ENCODE measurements at regions not wholly inside any gene's neighbourhood (a gene's known extent, or its start where the extent isn't known, plus 50 kb on each side); places are given as distances from the start of the nearest gene placed in this dataset.
"Not testable (repeated sequence)": the region's sequence is repeated elsewhere in the genome, so short reads cannot be mapped to it uniquely, and the experiment has no call there.

DNA sequence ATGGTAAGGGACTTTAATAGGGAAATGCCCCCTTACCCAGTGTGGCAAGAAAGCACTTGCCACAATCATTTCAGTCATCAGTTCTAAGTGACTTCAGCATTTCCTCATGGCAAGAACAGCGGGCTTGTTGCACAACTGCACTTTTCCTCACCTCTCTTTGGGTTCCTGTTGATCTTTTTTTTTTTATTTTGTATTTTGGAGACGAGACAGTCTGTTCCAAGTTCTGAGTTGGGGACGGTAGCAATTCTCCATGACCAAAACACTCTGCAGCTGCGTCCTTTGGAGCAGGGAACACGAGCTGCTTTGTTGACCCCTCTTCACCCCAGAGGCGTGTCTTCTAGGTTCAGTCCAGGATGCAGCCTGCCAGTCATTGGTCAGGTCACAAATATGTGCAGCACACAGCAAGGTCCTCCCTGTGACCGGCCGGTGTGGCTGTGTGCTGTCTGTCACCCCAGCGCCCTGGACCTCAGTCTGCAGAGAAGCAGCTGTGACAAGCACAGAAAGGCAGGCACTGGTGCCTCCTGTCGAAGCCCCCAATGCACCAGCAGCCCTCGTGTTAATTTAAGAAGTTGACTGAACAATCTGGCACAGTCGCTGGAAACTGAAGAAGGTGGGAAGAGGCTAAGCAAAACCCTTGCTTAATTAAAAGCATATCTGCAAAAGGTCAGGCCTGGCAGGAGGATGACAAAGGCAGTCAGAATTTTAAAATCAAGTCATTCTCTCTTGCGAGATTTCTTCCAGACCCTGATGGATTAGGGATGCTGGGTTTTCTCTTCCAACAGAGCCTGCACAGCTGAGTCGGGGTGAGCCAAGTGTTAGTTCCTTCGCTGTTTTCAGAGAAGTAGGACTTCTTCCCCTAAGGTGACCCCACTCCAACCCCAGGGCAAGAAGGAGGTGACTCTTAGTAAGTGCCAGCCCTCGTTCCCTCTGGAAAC, 96.7 kb upstream of the COPS8 start:
- no peak for DNase-seq (ENCODE audit: low spot score)

DNA sequence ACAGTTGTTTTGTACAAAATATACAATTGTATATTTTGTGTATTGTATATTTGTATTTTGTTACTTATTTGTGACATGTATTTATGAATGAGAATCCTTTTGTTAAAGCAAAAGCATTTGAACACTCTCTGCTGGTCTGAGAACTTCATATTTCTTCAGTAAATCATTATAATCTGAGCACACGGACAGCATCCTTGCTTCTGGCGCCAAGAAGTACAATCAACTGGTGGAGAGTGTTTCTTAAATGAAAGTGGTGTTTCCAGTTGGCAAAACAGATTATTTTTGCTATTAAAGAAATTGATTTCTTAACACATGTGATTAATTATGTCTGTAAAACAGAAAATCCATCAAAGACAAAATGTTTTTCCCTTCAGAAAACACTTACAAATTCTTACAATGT, 95.1 kb upstream of the COPS8 start:
- no peak for DNase-seq (ENCODE audit: low spot score)

DNA sequence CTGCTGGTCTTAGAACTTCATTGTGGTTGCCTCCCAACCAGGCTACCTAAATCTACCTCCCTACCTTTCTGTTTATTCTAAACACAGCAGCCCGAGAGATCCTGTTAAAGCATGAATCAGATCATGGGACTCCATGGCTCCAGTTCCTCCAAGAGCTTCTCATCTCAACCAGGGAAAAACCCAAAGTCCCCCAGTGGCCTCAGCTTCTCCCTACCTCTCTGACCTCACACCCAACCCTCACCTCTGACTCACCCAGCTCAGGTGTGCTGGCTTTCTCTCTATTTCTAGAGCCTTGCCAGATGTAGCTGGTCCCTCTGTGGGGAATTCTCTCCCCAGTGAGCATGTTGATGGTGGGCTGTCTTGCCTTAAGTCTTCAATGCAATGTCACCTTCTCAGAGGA, 93.8 kb upstream of the COPS8 start:
- DNase-seq (ENCODE audit: low spot score), result no peak

DNA sequence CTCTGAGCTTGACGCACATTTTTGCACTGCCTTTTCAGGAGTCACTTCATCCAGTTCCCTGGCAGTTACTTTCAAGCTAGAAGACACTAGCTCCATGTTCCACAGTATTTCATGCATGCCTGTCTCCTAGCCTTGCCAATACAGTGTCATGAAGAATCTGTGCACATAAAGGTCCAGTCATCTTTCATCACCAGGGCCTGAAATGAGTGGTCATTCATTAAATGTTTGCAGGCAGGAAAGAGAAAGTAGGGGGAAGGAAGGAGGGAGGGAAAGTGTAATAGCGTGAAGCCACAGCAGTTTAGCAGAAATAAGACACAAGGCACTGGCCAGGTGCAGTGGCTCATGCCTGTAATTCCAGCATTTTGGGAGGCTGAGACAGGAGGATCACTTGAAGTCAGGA, 92.4 kb upstream of the COPS8 start:
- no peak for DNase-seq (ENCODE audit: low spot score)

DNA sequence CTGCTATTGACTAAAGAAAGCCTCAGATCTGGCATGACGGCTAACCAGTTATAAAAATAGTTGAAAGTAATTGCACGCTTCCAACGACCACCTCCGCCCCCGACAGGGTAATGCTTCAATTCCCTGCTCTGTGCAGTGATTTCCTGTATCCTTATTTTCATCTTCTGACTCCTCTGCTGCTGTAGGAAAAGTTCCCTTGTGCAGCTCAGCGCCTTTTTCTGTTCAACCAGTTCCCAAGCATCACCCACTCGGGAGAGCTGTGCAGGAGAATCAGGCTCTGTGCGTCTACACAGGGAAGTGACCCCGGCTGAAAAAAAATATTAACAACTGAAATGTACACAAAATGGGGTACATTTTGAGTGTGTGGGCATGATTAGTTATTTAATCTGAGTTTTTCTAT, 91.3 kb upstream of the COPS8 start:
- DNase-seq (ENCODE audit: low spot score), result no peak

DNA sequence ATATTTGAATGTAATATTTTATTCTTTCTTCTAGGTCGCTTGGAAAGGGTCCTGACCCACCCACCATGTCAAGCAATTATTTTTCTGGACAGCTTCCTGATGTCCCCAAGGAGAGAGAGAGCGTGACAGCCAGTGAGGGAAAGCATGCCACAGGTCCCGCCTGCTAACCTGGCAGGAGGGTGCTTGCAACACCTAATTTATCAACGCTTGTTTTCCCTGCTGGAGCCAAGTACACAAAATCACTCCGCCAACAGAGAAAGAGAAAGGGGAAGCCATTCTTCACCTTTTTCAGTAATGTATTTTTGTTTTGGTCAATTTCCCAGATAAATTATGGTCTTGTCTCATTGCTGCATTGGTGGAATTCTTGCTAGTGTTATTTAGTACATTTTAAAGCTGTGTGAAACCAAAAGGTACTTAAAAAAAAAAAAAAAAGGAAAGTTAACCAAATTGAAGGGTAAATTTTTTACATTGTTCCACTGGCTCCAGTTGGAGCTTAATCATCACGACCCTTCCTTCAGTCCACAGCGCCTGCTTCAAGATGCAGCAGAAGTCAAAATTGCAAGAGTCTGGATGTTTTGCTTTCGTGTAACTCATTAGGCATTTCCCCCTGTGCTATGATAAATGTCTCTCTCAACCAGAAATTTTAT, 88.5 kb upstream of the COPS8 start:
- DNase-seq (ENCODE audit: low spot score), result no peak

DNA sequence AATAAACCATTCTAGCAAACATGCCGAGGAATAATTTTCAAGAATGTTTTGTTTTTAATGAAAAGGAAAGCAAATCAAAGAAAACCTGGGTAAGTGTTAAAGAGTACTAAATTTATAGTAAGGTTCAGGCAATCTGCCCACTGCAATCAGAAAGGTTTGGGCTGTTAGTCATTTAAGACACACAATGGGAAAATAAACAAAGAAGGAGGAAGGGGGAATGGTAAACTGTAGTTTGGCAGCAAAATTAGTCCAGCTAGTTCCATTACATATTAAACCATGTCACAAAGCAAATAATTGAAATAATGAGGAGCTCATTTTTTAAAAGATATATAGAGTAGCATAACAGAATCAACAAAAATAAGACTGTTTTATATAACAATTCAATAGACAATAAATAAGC, 87.5 kb upstream of the COPS8 start:
- peak; percentile 36 for DNase-seq (ENCODE audit: low spot score)

DNA sequence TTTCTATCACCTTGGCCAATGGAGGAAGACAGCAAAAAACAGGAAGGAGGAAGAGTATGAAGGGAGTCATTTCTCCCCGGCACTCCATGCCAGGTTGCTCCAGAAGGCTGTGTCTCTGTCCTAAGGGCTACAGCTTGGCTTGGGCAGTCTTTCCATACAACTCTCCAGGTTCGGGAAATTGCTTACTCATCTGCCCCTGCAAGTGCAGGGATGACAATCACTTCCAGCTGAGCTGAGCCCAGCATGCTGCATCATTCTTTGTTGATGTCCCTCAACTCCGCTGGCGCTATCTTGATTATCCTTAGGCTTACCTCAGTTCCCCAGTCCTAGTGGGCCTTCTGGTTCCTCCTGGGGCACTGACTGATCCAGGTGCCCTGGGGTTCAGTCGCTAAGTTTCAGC, 86.9 kb upstream of the COPS8 start:
- no peak for DNase-seq (ENCODE audit: low spot score)

DNA sequence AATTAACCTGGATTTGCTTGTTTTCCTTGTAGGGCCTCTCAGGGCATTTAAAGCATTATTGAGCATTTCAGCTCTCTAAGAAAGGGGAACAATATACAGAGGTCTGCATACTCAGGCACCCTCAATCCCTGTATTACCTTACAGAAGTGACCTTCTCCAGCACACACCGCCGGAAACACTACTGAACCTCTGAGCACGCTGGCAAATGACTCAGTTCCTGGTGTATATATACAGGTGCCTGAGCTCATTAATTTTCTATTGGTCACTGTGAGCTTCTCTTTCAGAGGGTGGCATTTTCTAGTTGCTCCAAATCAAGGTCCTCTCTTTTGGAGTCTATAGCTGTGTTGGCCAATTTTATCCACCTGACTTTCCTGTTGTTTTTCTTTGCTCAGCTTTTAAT, 85.2 kb upstream of the COPS8 start:
- no peak for DNase-seq (ENCODE audit: low spot score)

DNA sequence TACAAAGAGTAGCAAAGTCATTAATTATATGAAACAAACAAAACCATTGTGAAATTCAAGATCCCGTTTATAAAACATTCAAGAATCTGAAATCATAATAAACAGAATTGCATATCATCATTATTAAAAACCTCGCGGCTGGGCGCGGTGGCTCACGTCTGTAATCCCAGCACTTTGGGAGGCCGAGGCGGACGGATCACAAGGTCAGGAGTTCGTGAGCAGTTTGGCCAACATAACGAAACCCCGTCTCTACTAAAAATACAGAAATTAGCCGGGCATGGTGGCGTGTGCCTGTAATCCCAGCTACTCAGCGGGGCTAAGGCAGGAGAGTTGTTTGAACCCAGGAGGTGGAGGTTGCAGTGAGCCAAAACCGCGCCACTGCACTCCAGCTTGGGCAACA, 80.3 kb upstream of the COPS8 start:
- DNase-seq (ENCODE audit: low spot score), result not testable (repeated sequence)

DNA sequence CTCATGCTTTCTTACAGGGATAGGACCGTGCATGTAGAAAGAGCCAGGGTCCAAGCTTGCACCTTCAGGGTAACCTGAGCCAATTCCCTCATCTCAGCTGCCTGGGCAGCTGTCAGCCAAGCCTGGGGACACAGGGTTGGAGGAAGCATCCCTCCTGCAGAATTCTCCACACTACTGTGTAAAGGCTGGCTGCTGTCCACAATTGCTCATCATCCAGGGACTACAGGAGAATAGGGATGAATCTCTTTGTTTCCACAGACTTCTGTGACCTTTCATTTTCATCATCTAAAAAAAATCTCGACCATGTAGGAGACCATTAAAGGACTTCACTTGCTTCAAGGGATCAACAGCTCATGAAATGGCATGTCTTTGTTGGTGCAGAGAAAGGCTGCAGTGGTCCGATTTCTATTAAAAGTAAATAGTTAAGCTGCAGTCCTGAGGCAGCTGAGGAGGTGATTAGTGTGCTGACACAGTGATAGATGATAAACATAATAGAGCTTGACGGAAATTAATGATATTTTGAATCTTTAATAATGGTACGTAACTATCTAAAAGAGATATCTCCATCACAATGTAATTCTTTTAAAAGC, 74.4 kb upstream of the COPS8 start:
- DNase-seq (ENCODE audit: low spot score), result no peak

DNA sequence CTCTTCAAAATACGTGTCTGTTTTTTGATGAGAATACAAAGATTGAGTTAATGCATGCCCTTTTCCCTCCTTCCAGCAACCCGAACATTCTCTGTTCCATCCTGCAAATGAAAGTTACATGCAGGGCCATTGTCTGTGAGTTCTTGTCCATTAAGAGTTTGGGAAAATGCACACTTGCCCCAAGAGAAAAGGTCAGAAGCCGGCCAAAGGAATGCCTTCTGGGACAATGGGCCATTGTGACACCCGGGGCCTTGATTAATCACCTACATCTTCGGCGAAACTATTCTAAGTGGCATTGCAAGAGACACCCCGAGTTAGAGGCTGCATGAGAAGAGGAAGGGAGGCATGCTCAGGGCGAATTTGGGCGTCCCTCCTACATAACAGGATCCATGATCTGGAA, 73.7 kb upstream of the COPS8 start:
- DNase-seq (ENCODE audit: low spot score), result no peak

DNA sequence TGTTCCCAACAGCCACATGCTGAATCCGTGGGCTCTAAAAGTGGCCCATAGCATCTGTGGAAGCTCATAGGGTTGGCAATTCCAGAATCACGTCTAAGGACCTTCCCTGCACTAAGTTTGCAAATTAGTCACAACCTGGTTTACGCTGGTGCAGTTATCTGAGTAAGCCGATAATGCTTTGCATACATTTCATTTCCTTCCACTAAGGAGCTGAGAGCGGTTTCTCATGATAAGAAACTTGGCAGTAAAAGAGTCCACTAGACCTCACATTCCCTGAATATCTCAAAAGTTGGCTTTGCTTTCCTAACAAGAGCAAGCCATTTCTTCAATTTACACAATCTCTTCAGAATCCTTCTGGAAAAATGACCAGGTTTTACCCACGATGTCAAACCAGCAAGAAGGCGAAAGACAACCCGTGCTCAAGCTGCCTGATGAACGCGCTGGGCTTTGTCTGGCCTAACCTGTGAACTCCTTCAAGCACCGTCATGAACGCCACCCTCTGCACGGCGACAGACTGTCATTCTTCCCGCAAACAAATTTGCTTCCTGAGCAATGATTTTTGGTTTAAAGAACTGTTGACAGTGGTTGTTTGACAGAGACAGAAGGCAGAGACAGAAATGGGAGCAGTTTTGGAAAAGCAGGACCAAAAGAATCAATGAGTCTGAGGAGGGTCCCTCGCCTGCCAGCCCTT, 73.0 kb upstream of the COPS8 start:
- peak; percentile 56 for DNase-seq (ENCODE audit: low spot score)

DNA sequence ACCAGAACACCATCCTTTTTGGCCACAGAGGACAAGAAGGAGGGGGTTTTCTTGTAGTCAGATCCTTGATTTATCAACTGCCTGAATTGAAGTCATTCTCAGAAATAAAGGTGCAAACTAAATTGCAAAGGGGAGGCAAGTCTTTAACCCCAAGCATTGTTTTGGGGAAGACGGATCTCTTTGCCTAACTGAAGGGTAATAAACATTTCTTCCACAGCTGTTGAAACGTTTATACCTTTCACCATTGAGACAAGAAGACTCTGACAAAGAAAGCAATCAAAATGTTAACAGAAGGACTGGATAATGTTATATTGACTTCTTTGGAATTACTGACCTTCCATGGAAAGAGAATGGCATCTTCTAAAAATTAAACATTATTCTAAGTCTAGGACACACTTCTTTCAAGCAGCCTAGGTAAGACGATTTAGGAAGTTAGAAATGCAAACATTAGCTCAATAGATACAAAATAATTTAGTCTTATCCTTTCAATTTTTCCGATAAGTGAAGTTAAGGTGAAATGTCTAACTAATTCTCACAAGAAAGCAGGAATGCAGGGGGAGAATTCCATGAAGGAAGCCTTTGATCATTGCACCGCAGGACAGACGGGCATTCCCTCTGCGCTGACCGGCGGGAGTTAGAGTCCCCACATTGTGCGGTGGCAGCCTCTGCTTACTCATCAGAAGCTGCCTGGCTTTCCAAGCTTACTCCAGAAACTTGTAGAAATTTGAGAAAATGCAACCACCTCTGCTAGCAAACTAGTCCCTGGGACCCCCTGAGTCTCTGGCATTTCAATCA, 69.4 kb upstream of the COPS8 start:
- no peak for DNase-seq (ENCODE audit: low spot score)

DNA sequence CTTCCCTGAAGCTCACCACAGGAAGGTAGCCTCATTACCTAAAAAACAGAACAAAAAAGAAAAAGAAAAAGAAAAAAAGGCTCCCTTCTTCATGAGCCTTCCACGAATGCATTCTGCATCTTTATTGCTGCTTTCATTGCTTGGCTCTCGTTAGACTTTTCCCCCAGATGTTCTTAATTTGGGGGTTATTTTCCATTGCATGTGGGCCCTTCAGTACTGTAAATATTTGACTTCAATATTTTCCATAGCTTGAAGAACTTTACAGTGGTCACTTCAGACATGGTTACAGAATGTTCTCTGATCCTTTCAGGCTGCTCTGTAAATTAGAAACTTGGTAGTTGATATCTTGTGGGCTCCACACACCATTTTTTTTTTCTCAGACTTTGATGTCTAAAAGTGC, 65.6 kb upstream of the COPS8 start:
- no peak for DNase-seq (ENCODE audit: low spot score)

DNA sequence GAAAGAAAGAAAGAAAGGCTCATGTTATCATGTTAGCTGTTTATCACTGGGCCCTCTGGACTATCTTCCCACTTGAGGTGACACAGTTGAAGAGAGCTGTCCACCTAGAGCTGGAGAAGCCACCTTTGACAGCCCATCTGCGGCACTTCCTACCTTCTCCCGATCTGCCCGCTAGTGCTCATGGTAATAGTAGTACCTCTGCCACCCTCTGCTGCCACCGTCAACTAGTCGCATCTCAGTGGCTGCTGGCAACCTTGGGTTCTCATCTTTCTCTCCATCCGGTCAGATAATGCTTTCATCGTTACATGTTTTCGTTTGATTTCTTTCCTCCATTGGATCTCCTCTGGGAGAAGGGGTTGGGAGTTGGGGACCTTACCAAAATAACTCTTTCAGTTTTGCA, 63.2 kb upstream of the COPS8 start:
- no peak for DNase-seq (ENCODE audit: low spot score)

DNA sequence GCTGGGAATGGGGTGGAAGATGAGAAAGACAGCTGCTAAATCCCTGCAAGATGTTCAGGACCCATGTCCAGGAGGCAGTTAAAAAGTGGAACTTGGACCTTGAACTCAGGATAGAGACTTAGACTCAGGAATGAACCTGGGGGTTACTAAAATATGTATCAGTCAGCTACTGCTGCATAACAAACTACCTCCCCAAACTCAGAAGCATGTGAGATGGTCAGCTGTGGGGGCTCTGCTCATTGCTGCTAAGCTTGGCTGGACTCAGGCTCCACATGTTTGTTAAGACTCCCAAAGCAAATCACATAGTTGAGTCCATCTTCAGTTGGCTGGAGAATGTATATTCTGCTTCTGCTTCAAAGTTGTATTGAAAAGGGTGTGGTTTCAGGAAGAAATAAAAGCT, 61.4 kb upstream of the COPS8 start:
- DNase-seq (ENCODE audit: low spot score), result no peak

DNA sequence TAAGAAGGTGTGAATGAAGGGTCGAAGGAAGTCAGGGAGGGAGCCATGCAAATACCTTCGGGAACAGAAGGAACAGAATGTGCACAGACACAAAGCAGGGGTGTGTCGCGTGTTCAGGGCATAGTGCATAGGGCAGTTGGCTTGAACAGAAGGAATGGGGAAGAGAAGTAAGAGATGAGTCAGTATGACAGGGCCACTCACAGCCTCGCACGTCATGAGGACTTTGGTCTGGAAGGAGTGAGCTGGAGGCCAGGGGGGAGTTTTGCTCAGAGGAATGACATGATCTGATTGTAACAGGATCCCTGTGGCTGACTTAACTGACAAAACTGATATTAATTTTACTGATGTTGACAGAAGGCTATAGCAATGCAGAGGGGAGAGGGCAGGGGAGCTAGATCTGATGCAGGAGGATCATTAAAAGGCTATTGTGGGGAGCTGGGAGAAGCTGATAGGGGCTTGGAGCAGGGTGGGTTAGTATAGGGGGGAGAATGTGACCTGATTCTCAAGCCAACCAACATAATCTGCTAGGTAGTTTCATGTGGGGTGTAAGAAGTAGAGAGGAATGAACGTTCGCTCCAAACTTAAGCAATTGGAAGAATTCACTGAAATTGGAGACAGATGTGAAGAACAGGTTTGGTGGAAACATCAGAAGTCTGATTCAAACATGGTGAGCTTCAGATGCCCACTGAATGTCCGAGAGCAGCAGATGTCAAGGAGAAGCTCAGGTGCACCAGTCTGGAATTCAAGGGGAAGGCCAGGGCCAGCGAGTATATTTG, 60.4 kb upstream of the COPS8 start:
- peak; percentile 48 for DNase-seq (ENCODE audit: low spot score)

DNA sequence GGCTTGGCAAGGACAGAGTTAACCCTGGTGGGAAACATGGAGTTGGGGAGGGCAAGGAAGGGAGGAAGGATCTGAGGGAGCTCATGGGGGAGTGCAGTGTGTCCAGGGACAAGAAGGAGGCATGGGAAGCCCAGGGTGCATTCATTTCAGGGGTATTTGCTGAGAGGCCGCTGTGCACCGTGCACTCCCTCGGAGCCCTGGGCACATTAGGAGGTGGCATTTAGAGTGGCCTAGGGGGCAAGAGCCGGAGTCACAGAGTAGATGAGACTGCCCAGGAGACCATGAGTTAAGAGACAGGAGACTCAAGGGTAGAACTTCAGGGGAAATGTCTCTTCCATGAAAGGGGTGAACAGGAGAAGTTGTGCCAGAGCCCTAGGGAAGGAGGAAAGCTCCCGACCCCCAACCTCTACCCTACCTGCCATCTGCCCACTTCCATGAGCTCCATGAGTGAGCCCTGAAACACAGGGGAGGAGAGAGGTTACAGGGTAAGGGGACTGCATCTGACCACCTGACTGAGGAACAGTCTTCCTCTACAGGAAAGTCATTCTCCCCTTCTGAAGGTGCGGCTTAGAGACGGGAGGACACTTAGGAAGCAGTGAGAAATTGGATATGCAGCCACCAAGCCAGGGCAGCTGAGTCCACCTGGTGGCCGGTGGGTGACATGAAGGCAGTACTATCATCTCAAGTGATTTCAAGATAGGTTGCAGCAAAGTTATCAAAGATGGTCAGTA, 58.5 kb upstream of the COPS8 start:
- DNase-seq (ENCODE audit: low spot score), result peak; percentile 72

DNA sequence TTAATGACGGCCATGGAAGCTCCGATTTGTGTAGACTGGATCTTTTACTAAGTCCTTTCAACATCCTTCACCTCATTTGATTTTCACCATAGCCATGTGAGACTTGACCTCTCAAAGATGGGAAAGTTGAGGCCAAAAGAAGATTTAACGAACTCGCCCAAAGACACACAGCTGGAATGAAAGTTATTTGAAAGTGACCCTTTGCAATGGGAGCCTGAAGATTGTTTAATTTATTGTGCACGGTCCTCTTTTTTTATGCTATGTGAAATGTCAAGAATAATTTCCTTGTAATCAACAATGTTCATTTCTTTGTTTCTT, 58.0 kb upstream of the COPS8 start:
- no peak for DNase-seq (ENCODE audit: low spot score)
